HepG2 (cell line): ENCODE measurements at regions not wholly inside any gene's neighbourhood (a gene's known extent, or its start where the extent isn't known, plus 50 kb on each side); places are given as distances from the start of the nearest gene placed in this dataset.

Experiments used
- ATAC-seq: fragments of 200-7000 bp; cut with Tn5 transposase; 3 replicates; pipeline ENCODE4 v1.9.1; 2020; ENCODE audit warnings: mild to moderate bottlenecking, moderate library complexity
- BruUV-seq: library from RNA; stranded (reverse); fragments of 400-500 nt; replicated peaks from 2 replicates; lab custom pipeline; 2021; lab: Mats Ljungman, UMichigan
- CTCF ChIA-PET: fragments of 300-600 bp; formaldehyde crosslinking; extraction: SDS; loops from one replicate; lab custom pipeline; 2021; ENCODE audit warnings: low total read pairs, inconsistent platforms, low intra/inter-chr PET ratio; lab: Yijun Ruan, JAX
- POLR2A ChIA-PET: fragments of 350-600 bp; sonication (Branson Sonifier 250); formaldehyde crosslinking; loops from one replicate; lab custom pipeline; 2020; ENCODE audit warnings: antibody characterized with exemption, inconsistent platforms; lab: Yijun Ruan, JAX
- DNase-seq: peaks from one replicate; pipeline ENCODE4 v3.0.0-alpha.2; 2015; ENCODE audit warnings: low spot score
- FAIRE-seq: peaks from 3 replicates; lab custom pipeline; 2011; peaks lifted over from hg19 to GRCh38; lab: Jason Lieb, UNC
- H2AFZ ChIP-seq: one replicate; pipeline ENCODE4 v1.6.1; 2011; ENCODE audit warnings: low read length, inconsistent platforms
- H3K27ac ChIP-seq: fragments of 300-600 bp; 3 replicates; pipeline ENCODE4 v1.8.0; 2011; ENCODE audit warnings: mixed run types, mild to moderate bottlenecking, mixed read lengths, low read length, inconsistent platforms; ENCODE audit not compliant: insufficient read depth; ENCODE audit errors: extremely low read length
- H3K27me3 ChIP-seq, 2 experiments: fragments of 200-600 bp in 1 of 2; 2 replicates in 1 of 2; 3 replicates in 1 of 2; pipeline versions ENCODE4 v1.6.0 to v1.8.0; 2011; ENCODE audit warnings: low read length in 2 of 2, mild to moderate bottlenecking in 2 of 2, moderate library complexity in 2 of 2, inconsistent platforms in 1 of 2; ENCODE audit not compliant: insufficient read depth in 2 of 2, control insufficient read depth in 1 of 2
- H3K36me3 ChIP-seq, 2 experiments: fragments of 200-600 bp in 1 of 2; replicated peaks in 1 of 2; 2 replicates in 1 of 2; 3 replicates in 1 of 2; pipeline versions ENCODE4 v1.5.1 to v1.8.0; 2011; ENCODE audit warnings: low read length in 2 of 2, inconsistent platforms in 1 of 2; ENCODE audit not compliant: insufficient read depth in 2 of 2, control insufficient read depth in 1 of 2
- H3K4me1 ChIP-seq: 2 replicates; pipeline ENCODE4 v1.5.1; 2012; ENCODE audit warnings: low read length, inconsistent platforms; ENCODE audit not compliant: insufficient read depth
- H3K4me2 ChIP-seq: 2 replicates; pipeline ENCODE4 v1.6.0; 2011; ENCODE audit warnings: low read depth, low read length, inconsistent platforms
- H3K4me3 ChIP-seq, 3 experiments: fragments of 200-600 bp in 1 of 3; sonication (generic), shearing (Covaris generic) in 1 of 3; replicated peaks in 1 of 3; 2 replicates each; pipeline ENCODE4 v1.5.1; 2011 to 2016; ENCODE audit warnings: low read length in 3 of 3, inconsistent platforms in 2 of 3, low read depth in 2 of 3, mild to moderate bottlenecking in 2 of 3, control low read depth in 1 of 3, mixed read lengths in 1 of 3; ENCODE audit not compliant: insufficient read depth in 1 of 3
- H3K79me2 ChIP-seq: one replicate; pipeline ENCODE4 v1.6.1; 2011; ENCODE audit warnings: low read length, inconsistent platforms; ENCODE audit not compliant: insufficient read depth
- H3K9ac ChIP-seq: 2 replicates; pipeline ENCODE4 v1.6.0; 2011; ENCODE audit warnings: mild to moderate bottlenecking, low read depth, low read length, inconsistent platforms; ENCODE audit not compliant: insufficient read depth
- H3K9me3 ChIP-seq: 2 replicates; pipeline ENCODE4 v1.5.1; 2012; ENCODE audit warnings: mild to moderate bottlenecking, low read length
- H4K20me1 ChIP-seq: 2 replicates; pipeline ENCODE4 v1.6.0; 2011; ENCODE audit warnings: inconsistent platforms, mild to moderate bottlenecking, low read length, moderate library complexity; ENCODE audit not compliant: insufficient read depth
- GABPB1 ChIP-seq: IDR thresholded peaks from 2 replicates; pipeline ENCODE4 v1.6.1; 2016; ENCODE audit warnings: mild to moderate bottlenecking, missing genetic modification reagents, moderate library complexity, missing compliant biosample characterization
- SMC3 ChIP-seq: IDR thresholded peaks from 2 replicates; pipeline ENCODE4 v1.6.1; 2011; ENCODE audit warnings: low read length, improper control_type of control experiment
- WGBS: methylation state at CpG from one replicate; pipeline ENCODE4 v1.1.6; 2017; ENCODE audit warnings: low lambda C conversion rate; 5-methylcytosine and 5-hydroxymethylcytosine counted together
- in situ Hi-C: cut with HindIII; loops from 2 replicates; pipeline ENCODE4 v1.10.0; 2017; ENCODE audit warnings: low pct_unique_long_range_greater_than_20kb; ENCODE audit not compliant: extremely low pct_ligation_motif_present
- intact Hi-C: fragments of 100-400 bp; cut with micrococcal nuclease; formaldehyde crosslinking; loops from one replicate; pipeline ENCODE4 v1.10.0; 2022; ENCODE audit not compliant: unreplicated experiment
- TF ChIP-seq, protein P1 (sequence below): sonication (generic); formaldehyde crosslinking; IDR thresholded peaks from 2 replicates; pipeline ENCODE4 v1.5.0; 2020; ENCODE audit warnings: mild to moderate bottlenecking, missing genetic modification reagents, moderate library complexity

DNA sequence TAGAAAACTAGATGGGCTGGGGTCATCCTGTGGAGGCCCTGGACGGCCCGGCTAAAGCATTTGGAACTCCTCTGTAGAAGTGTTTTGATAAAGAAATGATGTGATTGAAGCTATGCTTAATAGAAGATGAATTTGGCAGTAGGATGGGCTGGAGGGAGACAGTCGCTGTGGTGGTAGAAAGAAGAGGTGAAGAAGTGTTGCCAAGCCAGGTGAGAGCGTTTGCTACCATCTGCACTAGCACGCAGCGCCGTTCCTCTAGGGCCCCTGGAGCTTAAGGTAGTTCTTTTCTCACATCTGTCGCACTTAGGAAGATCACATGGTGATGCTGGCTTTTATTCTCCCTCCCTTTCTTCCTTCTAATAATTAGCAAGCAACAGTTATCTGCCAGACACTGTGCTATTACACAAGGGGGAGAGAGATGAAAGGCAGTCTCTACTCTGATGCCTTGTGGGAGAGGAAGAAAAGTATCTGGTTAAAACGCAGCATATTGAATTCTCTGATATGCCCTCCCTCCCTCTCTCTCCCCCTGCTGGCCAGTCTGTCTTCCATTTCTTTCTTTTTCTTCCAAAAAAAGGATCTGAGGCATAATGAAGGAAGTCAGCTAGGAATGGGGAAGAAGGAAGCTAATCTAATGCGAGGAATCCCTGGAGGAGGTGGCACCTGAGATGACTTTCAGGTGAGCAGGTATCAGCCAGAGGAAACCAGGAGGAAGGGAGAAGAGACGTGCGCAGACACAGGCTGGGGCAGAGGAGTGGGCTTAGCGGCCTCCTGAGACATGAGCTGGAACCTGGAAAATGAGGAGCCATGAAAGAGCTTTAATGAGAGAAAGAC lies 162.3 kb upstream of the KLF14 start:
- peaks cover 92% of the 10 kb centered on the region for H3K4me1 ChIP-seq
- WGBS, result 95% methylated on average over 13 of the region's 13 CpGs
- no peak overlapping the region for H3K27ac ChIP-seq
- in situ Hi-C loops (loop anchor here (10.0 kb wide), 1 partner anchor 149 kb away; no protein-coding TSS in a partner anchor), intact Hi-C loops (loop anchor here (2.0 kb wide), 2 partner anchors 17 to 145 kb away; no protein-coding TSS in a partner anchor)
- DNase-seq, result no peak
- no peak overlapping the region for H3K4me2 ChIP-seq
- no peak overlapping the region for H2AFZ ChIP-seq
- no peaks in the 10 kb centered on the region for H3K9me3 ChIP-seq
- BruUV-seq, result no TSS peak
- peaks cover 9% of the 10 kb centered on the region for H4K20me1 ChIP-seq
- H3K27me3 ChIP-seq, result no peaks in the 10 kb centered on the region
- no peak for FAIRE-seq
- H3K36me3 ChIP-seq, result peaks cover 17 to 37% of the 10 kb centered on the region in 2 experiments
- H3K79me2 ChIP-seq, result peaks cover 87% of the 10 kb centered on the region
- TF ChIP-seq, protein P1, sequence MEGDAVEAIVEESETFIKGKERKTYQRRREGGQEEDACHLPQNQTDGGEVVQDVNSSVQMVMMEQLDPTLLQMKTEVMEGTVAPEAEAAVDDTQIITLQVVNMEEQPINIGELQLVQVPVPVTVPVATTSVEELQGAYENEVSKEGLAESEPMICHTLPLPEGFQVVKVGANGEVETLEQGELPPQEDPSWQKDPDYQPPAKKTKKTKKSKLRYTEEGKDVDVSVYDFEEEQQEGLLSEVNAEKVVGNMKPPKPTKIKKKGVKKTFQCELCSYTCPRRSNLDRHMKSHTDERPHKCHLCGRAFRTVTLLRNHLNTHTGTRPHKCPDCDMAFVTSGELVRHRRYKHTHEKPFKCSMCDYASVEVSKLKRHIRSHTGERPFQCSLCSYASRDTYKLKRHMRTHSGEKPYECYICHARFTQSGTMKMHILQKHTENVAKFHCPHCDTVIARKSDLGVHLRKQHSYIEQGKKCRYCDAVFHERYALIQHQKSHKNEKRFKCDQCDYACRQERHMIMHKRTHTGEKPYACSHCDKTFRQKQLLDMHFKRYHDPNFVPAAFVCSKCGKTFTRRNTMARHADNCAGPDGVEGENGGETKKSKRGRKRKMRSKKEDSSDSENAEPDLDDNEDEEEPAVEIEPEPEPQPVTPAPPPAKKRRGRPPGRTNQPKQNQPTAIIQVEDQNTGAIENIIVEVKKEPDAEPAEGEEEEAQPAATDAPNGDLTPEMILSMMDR, result peak; percentile 30
- TF ChIP-seq SMC3 (peak; percentile 14; the same call in 1 of the 2 replicates), GABPB1 (CRISPR knock-in tag) (no peak)
- TF ChIP-seq, all 625 proteins: peak for 2
- no peak for ATAC-seq
- H3K9ac ChIP-seq, result no peak overlapping the region
- ChIA-PET POLR2A (interaction anchor here (0.7 to 2.2 kb wide), 8 partner anchors 11 to 162 kb away, joined by 3 to 5 read pairs (median 4); no protein-coding TSS in a partner anchor), CTCF (interaction anchor here (1.0 to 2.0 kb wide), 6 partner anchors 17 to 144 kb away, joined by 3 to 9 read pairs (median 6); no protein-coding TSS in a partner anchor)
- H3K4me3 ChIP-seq, result no peak overlapping the region
